GM19328 (cell line): ENCODE measurements at regions not wholly inside any gene's neighbourhood (a gene's known extent, or its start where the extent isn't known, plus 50 kb on each side); places are given as distances from the start of the nearest gene placed in this dataset.

Source experiments
- ATAC-seq: cut with Tn5 transposase; IDR thresholded peaks from one replicate; pipeline ENCODE4 v1.9.1; 2021; ENCODE audit warnings: mild to moderate bottlenecking, moderate library complexity; ENCODE audit not compliant: unreplicated experiment

- no peak for ATAC-seq
Observed at GRCh38 chr3:68067314-68067713, 412.9 kb upstream of the SUCLG2 start.

- ATAC-seq, result no peak
Observed at GRCh38 chr3:68062926-68063325, 408.5 kb upstream of the SUCLG2 start.

- no peak for ATAC-seq
Observed at GRCh38 chr3:68060910-68061309, 406.5 kb upstream of the SUCLG2 start.

GRCh38 chr3:68060191-68060590 lies 405.8 kb upstream of the SUCLG2 start:
- ATAC-seq, result no peak

GRCh38 chr3:68059628-68060152 lies 405.3 kb upstream of the SUCLG2 start:
- ATAC-seq, result no peak

GRCh38 chr3:68057637-68058320 lies 403.4 kb upstream of the SUCLG2 start:
- ATAC-seq, result no peak

- ATAC-seq, result no peak
Observed at GRCh38 chr3:68056556-68056955, 402.1 kb upstream of the SUCLG2 start.

- no peak for ATAC-seq
Observed at GRCh38 chr3:68055215-68055614, 400.8 kb upstream of the SUCLG2 start.

- ATAC-seq, result no peak
Observed at GRCh38 chr3:68049776-68050175, 395.4 kb upstream of the SUCLG2 start.

GRCh38 chr3:68045976-68046375 lies 391.6 kb upstream of the SUCLG2 start:
- no peak for ATAC-seq

- no peak for ATAC-seq
Observed at GRCh38 chr3:68033867-68034266, 379.5 kb upstream of the SUCLG2 start.

- ATAC-seq, result no peak
Observed at GRCh38 chr3:68032209-68032608, 377.8 kb upstream of the SUCLG2 start.

- no peak for ATAC-seq
Observed at GRCh38 chr3:68025189-68025588, 370.8 kb upstream of the SUCLG2 start.

GRCh38 chr3:68019876-68020275 lies 365.5 kb upstream of the SUCLG2 start:
- ATAC-seq, result no peak

GRCh38 chr3:68018275-68018674 lies 363.9 kb upstream of the SUCLG2 start:
- no peak for ATAC-seq

GRCh38 chr3:68017069-68017468 lies 362.7 kb upstream of the SUCLG2 start:
- ATAC-seq, result no peak

- ATAC-seq, result no peak
Observed at GRCh38 chr3:68009900-68010299, 355.5 kb upstream of the SUCLG2 start.

- no peak for ATAC-seq
Observed at GRCh38 chr3:68007621-68008226, 353.3 kb upstream of the SUCLG2 start.

- ATAC-seq, result no peak
Observed at GRCh38 chr3:68006646-68007045, 352.2 kb upstream of the SUCLG2 start.

- ATAC-seq, result no peak
Observed at GRCh38 chr3:68004091-68004490, 349.7 kb upstream of the SUCLG2 start.

- ATAC-seq, result no peak
Observed at GRCh38 chr3:67998281-67998680, 343.9 kb upstream of the SUCLG2 start.

- no peak for ATAC-seq
Observed at GRCh38 chr3:67995206-67995605, 340.8 kb upstream of the SUCLG2 start.

GRCh38 chr3:67986706-67987105 lies 332.3 kb upstream of the SUCLG2 start:
- no peak for ATAC-seq
